A673 (cell line): ENCODE measurements at regions not wholly inside any gene's neighbourhood (a gene's known extent, or its start where the extent isn't known, plus 50 kb on each side); places are given as distances from the start of the nearest gene placed in this dataset.

ENCODE experiments used
- BruUV-seq: library from RNA; stranded (reverse); fragments of 400-500 nt; replicated peaks from 2 replicates; lab custom pipeline; 2021; lab: Mats Ljungman, UMichigan
- CTCF ChIA-PET: fragments of 300-600 bp; sonication (Branson Sonifier 250); formaldehyde crosslinking; loops from one replicate; lab custom pipeline; 2022; ENCODE audit warnings: antibody characterized with exemption; lab: Charles Lee
- POLR2A ChIA-PET: fragments of 300-600 bp; sonication (Branson Sonifier 250); formaldehyde crosslinking; loops from one replicate; lab custom pipeline; 2022; ENCODE audit warnings: antibody characterized with exemption; ENCODE audit not compliant: low non-redundant PET; lab: Charles Lee
- DNase-seq: peaks from one replicate; pipeline ENCODE4 v3.0.0-alpha.2; 2015; ENCODE audit warnings: low spot score
- H3K27ac ChIP-seq: fragments of 200-600 bp; sonication (generic); 2 replicates; pipeline ENCODE4 v1.5.1; 2016; ENCODE audit warnings: mixed run types, low read depth, mild to moderate bottlenecking, mixed read lengths, antibody characterized with exemption, low read length; ENCODE audit not compliant: poor library complexity, severe bottlenecking
- H3K27me3 ChIP-seq: fragments of 200-600 bp; sonication (generic); replicated peaks from 2 replicates; pipeline ENCODE4 v1.6.1; 2017; ENCODE audit warnings: mixed run types, low read depth, mild to moderate bottlenecking, mixed read lengths, antibody characterized with exemption, low read length; ENCODE audit not compliant: insufficient read depth, poor library complexity
- H3K36me3 ChIP-seq: fragments of 200-600 bp; sonication (generic); 2 replicates; pipeline ENCODE4 v1.6.1; 2016; ENCODE audit warnings: mixed run types, mild to moderate bottlenecking, mixed read lengths, antibody characterized with exemption, low read length; ENCODE audit not compliant: insufficient read depth, poor library complexity, severe bottlenecking
- H3K4me1 ChIP-seq: fragments of 200-600 bp; sonication (generic); 2 replicates; pipeline ENCODE4 v1.6.1; 2017; ENCODE audit warnings: mixed run types, mild to moderate bottlenecking, mixed read lengths, antibody characterized with exemption, low read length; ENCODE audit not compliant: insufficient read depth, poor library complexity, severe bottlenecking
- H3K4me3 ChIP-seq: fragments of 200-600 bp; sonication (generic); 2 replicates; pipeline ENCODE4 v1.5.1; 2016; ENCODE audit warnings: low read depth, mixed run types, mild to moderate bottlenecking, mixed read lengths, low read length; ENCODE audit not compliant: poor library complexity, severe bottlenecking
- H3K9me3 ChIP-seq: fragments of 200-600 bp; sonication (generic); 2 replicates; pipeline ENCODE4 v1.6.1; 2016; ENCODE audit warnings: mixed run types, low read depth, mild to moderate bottlenecking, mixed read lengths, antibody characterized with exemption, low read length; ENCODE audit not compliant: poor library complexity, severe bottlenecking
- CTCF ChIP-seq: fragments of 300-800, 200-600 bp; sonication (generic); conservative IDR thresholded peaks from 2 replicates; pipeline ENCODE4 v1.5.1; 2017; ENCODE audit warnings: low read depth, mild to moderate bottlenecking, antibody characterized with exemption, low read length, moderate library complexity, mixed read lengths
- EZH2 ChIP-seq: fragments of 200-600 bp; sonication (generic); IDR thresholded peaks from 2 replicates; pipeline ENCODE4 v1.6.1; 2017; ENCODE audit warnings: borderline replicate concordance, low read depth, mild to moderate bottlenecking, mixed read lengths, antibody characterized with exemption, low read length; ENCODE audit not compliant: poor library complexity, severe bottlenecking
- intact Hi-C: fragments of 100-400 bp; cut with micrococcal nuclease; formaldehyde crosslinking; loops from one replicate; pipeline ENCODE4 v1.10.0; 2022; ENCODE audit not compliant: unreplicated experiment

GRCh38 chr10:6988654-6989053 is 408.6 kb upstream of the PRKCQ start:
- DNase-seq, result no peak
- CTCF ChIA-PET, result no interaction called here
- no TSS peak for BruUV-seq

GRCh38 chr10:6987536-6987945 is 407.5 kb upstream of the PRKCQ start:
- no peak overlapping the region for H3K27ac ChIP-seq
- no peak for DNase-seq
- H3K9me3 ChIP-seq, result no peaks in the 10 kb centered on the region
- H3K27me3 ChIP-seq, result peaks cover 40% of the 10 kb centered on the region
- no TSS peak for BruUV-seq
- intact Hi-C loops, result no loop called here
- ChIA-PET POLR2A (no interaction called here), CTCF (no interaction called here)
- no peaks in the 10 kb centered on the region for H3K4me1 ChIP-seq
- no peaks in the 10 kb centered on the region for H3K36me3 ChIP-seq
- no peak for TF ChIP-seq CTCF
- TF ChIP-seq EZH2, result no peak
- H3K4me3 ChIP-seq, result no peak overlapping the region

More at GRCh38 chr10:6988654-6989053, 408.6 kb upstream of the PRKCQ start:
- TF ChIP-seq EZH2, result no peak
- TF ChIP-seq CTCF, result no peak
- Histone ChIP-seq H3K36me3 (no peaks in the 10 kb centered on the region), H3K9me3 (no peaks in the 10 kb centered on the region), H3K4me3 (no peak overlapping the region), H3K27me3 (peaks cover 41% of the 10 kb centered on the region), H3K27ac (no peak overlapping the region), H3K4me1 (no peaks in the 10 kb centered on the region)
- intact Hi-C loops, result no loop called here
- POLR2A ChIA-PET, result no interaction called here

GRCh38 chr10:6986927-6987326 is 406.9 kb upstream of the PRKCQ start:
- Histone ChIP-seq H3K9me3 (no peaks in the 10 kb centered on the region), H3K4me1 (no peaks in the 10 kb centered on the region), H3K4me3 (no peak overlapping the region), H3K27me3 (peaks cover 46% of the 10 kb centered on the region), H3K27ac (no peak overlapping the region), H3K36me3 (no peaks in the 10 kb centered on the region)
- intact Hi-C loops, result no loop called here
- no TSS peak for BruUV-seq
- CTCF ChIA-PET, result no interaction called here
- TF ChIP-seq EZH2, result no peak
- no peak for TF ChIP-seq CTCF
- POLR2A ChIA-PET, result interaction anchor here (0.7 kb wide), 1 partner anchor 272 kb away, joined by 7 read pairs; no protein-coding TSS in a partner anchor
- DNase-seq, result no peak
